ENCODE measurements at regions not wholly inside any gene's neighbourhood (a gene's known extent, or its start where the extent isn't known, plus 50 kb on each side); places are given as distances from the start of the nearest gene placed in this dataset.

DNA sequence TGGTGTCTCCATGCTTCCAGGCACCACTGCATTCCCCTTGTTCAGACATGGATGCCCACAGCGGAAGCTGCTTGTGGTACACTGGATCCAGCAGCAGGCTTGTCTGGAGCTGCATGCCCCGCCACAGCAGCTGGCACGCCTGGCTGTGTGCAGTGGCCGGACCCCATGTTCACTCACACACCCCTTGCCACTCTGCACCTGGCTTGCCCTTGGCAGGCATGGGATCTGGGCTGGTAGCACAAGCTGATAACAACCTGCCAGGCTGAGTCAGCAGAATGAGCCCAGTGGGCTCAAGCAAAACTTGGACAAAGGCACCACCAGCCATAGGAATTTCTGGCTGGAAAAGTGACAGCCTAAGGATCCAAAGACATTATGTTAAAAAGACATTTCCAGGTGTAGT, 91.8 kb upstream of the TMEM168 start:
- TF ChIP-seq GATA2 (IDR thresholded peaks at IDR 0.05; ENCODE audit: low read depth, low read length) (no peak), GATA3 (IDR thresholded peaks at IDR 0.05; ENCODE audit: low read depth, low read length) (no peak)

Data from SH-SY5Y (cell line).